ENCODE measurements at regions not wholly inside any gene's neighbourhood (a gene's known extent, or its start where the extent isn't known, plus 50 kb on each side); places are given as distances from the start of the nearest gene placed in this dataset.
"Not testable (repeated sequence)": the region's sequence is repeated elsewhere in the genome, so short reads cannot be mapped to it uniquely, and the experiment has no call there.

DNA sequence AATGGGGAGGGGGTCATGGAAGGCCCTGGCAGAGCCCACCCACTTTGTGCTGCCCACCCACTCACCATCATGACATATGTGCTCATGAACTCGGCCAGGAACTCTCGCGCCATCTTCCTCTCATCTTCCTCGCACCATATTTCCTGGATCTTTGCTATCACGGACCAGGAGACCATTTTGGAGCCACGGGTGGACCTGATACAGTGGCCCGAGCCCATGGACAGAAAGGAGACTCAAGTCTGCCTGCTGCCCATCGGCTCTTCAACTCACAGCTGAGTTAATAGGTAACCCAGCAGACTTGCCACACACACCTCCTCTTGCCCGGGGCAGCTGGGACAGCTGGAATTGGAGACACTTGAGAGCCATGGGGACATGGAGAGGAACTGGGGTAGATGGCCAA lies 1958.3 kb downstream of the FOXD4L5 start:
- TF ChIP-seq CTCF (conservative IDR thresholded peaks at IDR 0.05); ZFX (IDR thresholded peaks at IDR 0.05): not testable (repeated sequence)

Measured in C4-2B (cell line).